ENCODE measurements at regions not wholly inside any gene's neighbourhood (a gene's known extent, or its start where the extent isn't known, plus 50 kb on each side); places are given as distances from the start of the nearest gene placed in this dataset.

- peak; percentile 30 for DNase-seq (ENCODE audit: low spot score)
Measured at GRCh38 chr10:29028486-29028885, 260.4 kb upstream of the LYZL1 start.

- DNase-seq (ENCODE audit: low spot score) = no peak
Measured at GRCh38 chr10:29030900-29031299, 258.0 kb upstream of the LYZL1 start.

DNA sequence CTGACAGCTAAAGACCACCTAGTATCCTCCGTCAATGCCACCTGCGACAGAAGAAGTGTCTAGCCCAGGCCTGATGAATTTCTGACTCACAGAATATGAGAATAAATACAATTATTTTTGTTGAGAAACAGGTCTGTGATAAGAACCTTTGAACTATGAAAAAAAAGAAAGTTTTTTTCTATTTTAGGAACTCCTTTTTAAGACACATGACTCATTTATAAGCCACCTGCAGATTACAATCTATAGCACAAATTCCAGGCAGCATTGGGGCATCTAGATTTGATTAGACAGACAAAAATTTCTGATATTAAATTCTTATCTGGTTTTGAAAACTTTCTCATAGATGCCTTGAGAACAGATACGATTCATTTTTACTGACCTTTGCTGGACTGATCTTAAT, 256.7 kb upstream of the LYZL1 start:
- no peak for DNase-seq (ENCODE audit: low spot score)

DNA sequence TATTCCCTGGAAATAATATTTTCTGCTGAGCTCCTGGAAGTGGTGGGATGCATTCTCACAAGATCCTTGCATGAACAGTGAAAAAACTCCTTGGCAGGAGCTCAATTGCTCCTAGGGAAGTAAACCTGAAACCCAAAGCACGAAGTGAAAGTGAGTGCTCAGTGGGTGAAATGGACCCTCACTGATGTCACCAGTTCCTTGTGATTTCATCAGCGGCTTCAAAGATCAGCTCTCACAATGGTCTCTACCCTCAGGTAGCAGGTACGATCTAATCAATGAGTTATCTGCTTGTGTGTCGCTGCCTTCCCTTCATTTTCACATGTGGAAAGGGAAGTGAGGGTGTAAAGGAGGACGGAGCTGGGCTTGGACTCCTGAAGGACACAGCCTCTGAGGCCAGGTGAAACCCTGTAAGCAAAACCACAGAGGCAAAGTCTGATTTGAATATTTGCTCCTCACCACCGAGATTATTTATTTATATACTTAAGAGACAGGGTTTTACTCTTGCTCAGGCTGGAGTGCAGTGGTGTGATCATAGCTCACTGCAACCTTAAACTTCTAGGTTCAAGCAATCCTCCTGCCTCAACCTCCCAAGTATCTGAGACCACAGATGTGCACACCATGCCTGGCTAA, 255.4 kb upstream of the LYZL1 start:
- no peak for DNase-seq (ENCODE audit: low spot score)

- DNase-seq (ENCODE audit: low spot score) = no peak
Measured at GRCh38 chr10:29034592-29034991, 254.3 kb upstream of the LYZL1 start.

GRCh38 chr10:29035721-29036120, 253.1 kb upstream of the LYZL1 start:
- no peak for DNase-seq (ENCODE audit: low spot score)

DNA sequence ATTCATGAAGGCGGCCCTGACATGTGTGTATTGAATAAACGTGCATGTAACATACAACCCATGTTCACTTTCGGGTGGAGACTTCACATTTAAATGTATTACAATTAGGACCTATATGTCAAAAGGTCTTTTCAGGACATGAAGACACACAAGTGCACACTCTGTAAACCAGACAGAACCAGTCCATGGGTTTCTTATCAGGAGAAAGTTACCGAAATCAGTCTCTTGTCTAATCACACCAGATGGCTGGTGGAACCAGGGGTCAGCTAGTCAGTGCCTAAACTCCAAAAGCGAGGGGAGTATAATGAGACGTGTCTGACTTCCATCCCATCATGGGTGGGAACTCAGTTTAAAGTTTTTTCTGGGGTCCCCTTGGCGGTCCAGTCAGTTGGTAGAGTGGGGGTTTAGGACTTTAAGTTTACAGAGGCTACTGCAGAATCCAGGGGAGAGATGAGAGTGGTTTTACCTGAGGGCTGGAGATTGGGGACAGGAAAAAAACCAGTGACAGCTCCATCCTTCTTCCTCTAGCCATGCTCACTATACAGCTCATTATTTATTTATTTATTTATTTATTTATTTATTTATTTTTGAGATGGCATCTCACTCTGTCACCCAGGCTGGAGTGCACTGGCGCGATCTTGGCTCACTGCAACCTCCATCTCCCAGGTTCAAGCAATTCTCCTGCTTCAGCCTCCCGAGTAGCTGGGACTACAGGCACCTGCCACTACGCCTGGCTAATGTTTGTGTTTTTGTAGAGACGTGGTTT, 251.3 kb upstream of the LYZL1 start:
- no peak for DNase-seq (ENCODE audit: low spot score)

DNA sequence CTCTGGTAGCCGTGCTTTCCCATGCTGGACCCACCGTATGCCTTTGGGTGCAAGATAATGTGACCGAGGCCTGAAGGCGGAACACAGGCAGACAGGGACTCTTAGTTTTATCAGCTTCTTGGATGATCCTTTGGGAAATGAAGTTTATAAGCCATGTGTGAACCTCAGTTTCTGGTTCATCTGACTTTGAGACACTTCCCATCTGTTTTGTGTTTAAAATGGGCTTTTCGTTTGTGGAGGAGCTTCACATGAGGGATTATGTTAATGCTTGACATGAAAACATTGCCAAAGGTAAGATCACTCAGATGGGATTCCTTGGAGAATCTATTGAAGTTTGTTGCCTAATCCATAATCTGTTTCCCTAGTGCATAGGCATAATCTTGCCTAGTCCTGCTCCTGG, 249.8 kb upstream of the LYZL1 start:
- no peak for DNase-seq (ENCODE audit: low spot score)

- no peak for DNase-seq (ENCODE audit: low spot score)
Measured at GRCh38 chr10:29039677-29040189, 249.1 kb upstream of the LYZL1 start.

GRCh38 chr10:29041616-29042015, 247.3 kb upstream of the LYZL1 start:
- no peak for DNase-seq (ENCODE audit: low spot score)

DNA sequence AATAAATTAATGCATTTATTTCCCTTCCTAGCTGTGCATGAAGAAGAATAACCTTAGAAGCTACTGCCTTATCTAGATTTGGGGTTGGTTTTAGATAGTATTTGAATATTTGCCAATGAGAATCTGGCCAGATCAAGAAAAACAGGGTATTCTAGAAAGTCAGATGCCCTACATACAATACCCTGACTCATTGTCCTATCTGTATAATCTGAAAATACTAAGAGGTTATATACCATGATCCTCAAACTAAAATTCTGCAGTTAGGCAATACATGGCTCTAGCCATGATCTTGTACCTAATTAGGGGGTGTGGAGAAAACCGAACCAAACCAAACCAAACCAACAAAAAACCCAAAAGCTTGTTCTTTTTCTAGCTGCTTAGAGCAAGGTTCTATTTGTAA, 240.4 kb upstream of the LYZL1 start:
- no peak for DNase-seq (ENCODE audit: low spot score)

DNA sequence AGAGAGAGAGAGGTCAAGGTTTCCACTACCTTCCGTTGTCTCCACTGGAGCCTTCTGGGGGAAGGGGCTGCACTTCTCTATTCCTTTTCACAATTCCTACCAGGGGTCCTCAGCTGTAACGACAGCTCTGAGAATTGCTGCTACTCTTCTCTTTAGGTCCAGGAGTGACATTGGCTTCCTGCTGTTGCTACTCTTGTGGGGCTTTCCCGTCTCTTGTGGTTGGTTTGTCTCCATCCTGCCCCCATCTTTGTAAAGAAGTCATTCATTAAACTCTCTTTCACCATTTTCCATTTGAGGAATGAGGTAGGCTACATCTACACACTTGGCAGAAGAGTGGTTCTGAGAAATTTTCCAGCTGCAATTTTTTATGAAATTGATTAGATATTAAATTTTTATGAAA, 238.8 kb upstream of the LYZL1 start:
- DNase-seq (ENCODE audit: low spot score) = no peak

GRCh38 chr10:29055101-29055500, 233.8 kb upstream of the LYZL1 start:
- no peak for DNase-seq (ENCODE audit: low spot score)

- DNase-seq (ENCODE audit: low spot score) = no peak
Measured at GRCh38 chr10:29056729-29057128, 232.1 kb upstream of the LYZL1 start.

DNA sequence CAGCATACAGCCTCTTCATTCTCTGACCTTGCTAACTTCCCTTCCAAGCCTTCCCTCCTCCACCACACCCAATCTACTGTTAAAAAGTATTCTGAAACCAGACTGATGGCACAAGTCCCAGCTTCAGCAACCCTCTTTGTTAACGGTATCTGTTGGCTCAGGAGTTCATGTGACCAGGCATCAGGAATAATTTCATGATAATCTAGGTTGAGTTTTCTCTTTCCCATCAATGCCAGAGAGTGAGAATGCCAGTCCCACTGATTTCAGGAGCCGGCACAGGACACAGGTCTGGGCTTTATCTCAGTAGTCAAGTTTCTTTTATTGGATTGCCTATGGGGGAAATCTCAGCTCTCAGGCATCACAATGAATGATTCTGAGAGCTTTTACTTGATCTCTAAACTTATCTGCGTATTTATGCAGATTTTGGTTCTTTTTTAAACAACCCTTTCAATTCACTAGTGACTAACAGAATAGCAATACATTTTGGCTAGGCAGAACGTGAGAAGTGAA, 231.0 kb upstream of the LYZL1 start:
- no peak for DNase-seq (ENCODE audit: low spot score)

DNA sequence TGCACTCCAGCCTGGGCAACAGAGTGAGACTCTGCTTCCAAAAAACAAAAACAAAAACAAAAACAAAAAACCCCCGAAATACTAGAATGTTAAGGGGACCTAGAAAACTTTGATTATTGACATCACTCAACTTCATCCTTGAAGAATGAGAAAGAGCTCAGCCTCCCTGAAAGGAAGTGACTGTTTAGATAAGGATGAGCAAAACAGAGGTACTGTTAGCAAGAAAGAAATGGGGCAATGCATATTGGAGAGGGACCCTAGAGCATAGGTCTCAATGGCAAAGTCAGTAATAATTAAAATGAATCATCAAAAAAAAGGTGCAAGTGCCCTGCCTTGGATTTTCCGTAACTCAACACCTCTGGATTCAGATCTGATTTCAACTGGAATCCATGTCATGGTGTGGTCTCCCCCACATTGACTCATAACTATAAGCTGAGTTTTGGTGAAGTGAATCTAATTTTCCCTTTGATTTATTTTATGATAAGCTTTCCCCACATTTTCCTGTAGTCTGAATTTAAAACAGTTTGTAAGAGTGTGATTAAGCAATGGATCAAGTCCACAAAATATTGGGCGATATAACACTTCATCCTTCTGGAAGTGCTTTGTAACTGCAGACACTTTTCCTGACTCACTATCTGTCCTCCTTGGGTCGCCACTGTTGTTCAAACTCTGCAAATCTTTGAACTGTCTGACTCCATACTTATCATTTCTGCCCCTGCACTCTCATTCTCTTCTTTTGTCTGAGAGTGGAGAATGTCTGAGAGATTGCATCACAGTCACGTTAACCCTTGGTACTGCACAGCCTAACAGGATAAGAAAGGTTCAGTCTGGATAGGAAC, 224.8 kb upstream of the LYZL1 start:
- no peak for DNase-seq (ENCODE audit: low spot score)

DNA sequence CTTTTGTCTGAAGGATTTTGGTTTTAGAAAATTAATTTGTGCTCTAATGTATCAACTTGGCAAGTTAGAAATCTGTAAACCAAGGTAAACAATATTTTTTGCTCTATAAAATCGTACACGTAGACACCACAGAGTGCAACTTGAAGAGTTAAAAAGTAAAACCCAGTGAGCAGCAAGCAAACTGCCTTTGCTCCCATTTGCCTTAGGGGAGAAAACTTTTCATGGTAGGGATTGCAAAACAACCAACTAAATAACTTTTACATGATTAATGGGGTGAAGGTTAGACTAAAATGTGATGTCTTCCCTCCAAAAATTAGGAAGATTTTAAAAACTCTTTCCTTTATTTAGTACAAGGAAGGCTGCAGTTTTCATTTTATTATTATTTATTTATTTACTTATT, 224.2 kb upstream of the LYZL1 start:
- no peak for DNase-seq (ENCODE audit: low spot score)

DNA sequence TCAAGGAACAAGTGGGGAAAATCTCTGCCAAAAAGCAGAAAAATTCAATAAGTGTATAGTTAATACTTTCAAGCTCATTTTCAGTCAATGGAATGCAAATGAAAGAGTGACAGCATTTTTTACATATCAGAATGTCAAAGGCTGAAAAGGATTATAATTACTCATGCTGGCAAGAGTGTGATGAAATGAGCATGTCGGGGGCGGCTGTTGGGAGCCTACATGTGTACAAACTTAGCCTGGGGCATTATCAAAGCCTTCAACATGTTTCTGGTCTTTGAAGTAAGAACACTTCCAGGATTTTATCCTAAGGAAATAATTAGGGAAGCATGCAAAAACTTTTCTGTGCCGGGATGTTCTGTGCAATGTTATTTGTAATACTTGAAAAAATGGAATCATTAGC, 221.7 kb upstream of the LYZL1 start:
- DNase-seq (ENCODE audit: low spot score) = no peak

GRCh38 chr10:29067628-29068027, 221.2 kb upstream of the LYZL1 start:
- DNase-seq (ENCODE audit: low spot score) = no peak

DNA sequence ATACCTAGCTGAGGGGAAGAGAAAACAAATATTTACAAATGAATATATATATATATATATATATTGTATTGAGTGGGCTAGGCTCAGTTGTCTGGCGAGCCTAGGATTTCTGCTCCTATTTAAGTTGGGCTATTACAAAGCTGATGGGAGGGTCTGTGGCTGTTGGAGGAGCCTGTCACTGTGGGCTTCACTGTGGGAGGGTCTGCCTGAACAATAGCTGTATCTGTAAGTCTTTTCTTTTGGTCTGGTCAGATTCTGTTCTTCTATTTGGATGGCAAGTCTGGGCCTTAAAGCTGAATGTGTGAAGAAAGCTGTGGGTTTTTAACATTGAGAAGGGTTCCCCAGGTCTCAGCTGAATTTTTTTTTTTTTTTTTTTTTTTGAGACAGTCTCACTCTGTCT, 220.6 kb upstream of the LYZL1 start:
- no peak for DNase-seq (ENCODE audit: low spot score)

DNA sequence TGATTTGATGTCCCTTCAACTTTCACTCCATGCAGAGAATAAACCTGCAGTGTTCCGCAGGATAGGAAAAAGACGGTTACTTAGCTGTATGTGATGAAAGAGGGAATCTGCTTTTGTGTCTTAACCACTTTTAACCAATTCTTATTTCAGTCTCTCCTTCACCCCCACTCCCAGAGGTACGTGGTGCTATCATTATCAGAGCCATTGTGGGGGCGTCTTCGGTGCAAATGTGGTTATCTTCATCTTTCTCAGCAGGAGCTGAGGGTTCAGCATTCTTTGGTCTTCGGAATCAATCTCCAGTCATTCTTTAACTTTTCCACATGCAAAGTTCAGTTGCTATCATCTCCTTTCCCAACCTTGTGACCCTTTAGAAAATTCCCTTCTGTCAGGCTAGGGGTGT, 219.9 kb upstream of the LYZL1 start:
- DNase-seq (ENCODE audit: low spot score) = no peak

DNA sequence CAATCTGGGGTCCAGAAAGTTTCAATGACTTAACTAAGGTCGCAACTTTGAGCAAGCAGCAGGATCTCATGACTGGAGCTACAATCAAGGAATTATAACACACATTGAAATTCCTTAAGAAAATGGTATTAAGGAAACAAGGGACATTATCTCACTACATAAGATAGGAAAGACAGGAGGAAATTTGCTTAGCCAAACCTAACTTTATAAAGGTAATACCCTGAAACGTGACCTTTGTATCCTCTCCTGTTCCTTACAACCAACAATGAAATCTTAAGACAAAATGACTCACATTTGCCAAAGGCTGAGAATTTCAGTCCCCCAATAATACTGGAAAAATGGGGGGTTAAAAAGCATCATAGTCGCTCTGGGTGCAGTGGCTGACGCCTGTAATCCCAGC, 218.9 kb upstream of the LYZL1 start:
- DNase-seq (ENCODE audit: low spot score) = no peak

DNA sequence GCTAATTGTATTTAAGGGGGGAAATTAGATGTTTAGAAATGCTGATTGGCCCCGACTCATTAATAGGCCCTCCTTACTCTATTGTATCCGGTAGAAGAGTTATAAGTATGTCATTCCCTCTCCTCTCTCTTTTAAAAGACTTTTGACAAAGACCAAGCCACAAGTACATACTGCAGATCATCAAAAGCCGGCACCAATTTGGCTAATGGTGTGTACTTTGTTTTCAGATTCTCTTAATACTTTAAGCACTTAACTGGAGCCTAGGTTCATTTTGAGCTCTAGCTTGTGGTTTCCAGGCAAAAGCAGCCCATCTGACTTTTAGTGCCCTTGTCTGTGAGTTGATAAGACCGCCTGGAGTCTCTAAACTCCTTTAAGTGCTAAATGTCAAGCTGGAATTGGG, 210.0 kb upstream of the LYZL1 start:
- DNase-seq (ENCODE audit: low spot score) = no peak

Data from kidney capillary endothelial cell (primary cell).